Stimulated activated CD4-positive, alpha-beta T cell treated with anti-CD3 and anti-CD28 coated beads, Interleukin-15, amount 100 ng/mL, for 24 hours (primary cell): ENCODE measurements at regions not wholly inside any gene's neighbourhood (a gene's known extent, or its start where the extent isn't known, plus 50 kb on each side); places are given as distances from the start of the nearest gene placed in this dataset.
A peak's percentile ranks its signal among the peaks of the same experiment; 100 is the strongest.
"Not testable (repeated sequence)": the region's sequence is repeated elsewhere in the genome, so short reads cannot be mapped to it uniquely, and the experiment has no call there.

Source experiments
- DNase-seq: peaks from one replicate; pipeline ENCODE4 v3.0.0-alpha.2; 2020

DNA sequence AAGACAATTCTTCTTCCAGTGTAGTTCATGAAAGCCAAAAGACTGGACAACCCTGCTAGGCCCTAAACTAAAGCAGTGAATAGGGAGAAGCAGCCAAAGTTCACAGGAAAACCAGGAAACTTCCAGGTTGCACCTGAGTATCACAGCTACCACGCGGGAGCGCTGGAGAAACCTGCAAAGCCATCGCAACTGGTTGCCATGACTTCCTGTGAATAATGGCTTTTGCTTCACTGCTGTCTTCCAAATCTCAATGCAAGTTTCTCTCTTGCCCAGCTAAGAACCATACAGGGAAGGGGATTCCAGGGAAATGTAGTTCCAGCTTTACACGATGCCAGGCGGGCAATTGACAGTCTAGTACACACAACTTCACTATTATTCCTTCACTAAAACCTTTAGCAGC lies 114.1 kb downstream of the GXYLT1 start:
- DNase-seq = no peak

DNA sequence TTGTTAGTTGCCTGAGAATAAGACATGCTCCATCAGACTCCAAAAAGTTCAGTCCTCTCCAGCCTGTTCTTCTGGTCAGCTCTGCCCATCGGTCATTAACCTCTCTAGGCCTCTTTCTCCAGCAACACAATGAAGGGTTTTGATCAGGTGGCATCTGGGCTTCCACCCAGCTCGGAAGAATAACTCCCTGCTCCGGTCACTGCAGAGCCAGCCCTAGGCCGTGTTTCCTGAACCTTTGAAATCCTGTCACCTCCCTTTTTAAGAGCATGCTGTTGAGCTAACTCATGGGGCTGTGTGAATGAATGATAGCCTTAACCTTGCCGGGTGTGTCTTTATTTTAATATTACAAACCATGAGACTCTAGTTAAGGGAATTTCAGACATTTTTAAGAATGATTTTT lies 117.1 kb downstream of the GXYLT1 start:
- no peak for DNase-seq

- DNase-seq = no peak
These were observed 120.2 kb downstream of the GXYLT1 start for GRCh38 chr12:42024495-42024830.

DNA sequence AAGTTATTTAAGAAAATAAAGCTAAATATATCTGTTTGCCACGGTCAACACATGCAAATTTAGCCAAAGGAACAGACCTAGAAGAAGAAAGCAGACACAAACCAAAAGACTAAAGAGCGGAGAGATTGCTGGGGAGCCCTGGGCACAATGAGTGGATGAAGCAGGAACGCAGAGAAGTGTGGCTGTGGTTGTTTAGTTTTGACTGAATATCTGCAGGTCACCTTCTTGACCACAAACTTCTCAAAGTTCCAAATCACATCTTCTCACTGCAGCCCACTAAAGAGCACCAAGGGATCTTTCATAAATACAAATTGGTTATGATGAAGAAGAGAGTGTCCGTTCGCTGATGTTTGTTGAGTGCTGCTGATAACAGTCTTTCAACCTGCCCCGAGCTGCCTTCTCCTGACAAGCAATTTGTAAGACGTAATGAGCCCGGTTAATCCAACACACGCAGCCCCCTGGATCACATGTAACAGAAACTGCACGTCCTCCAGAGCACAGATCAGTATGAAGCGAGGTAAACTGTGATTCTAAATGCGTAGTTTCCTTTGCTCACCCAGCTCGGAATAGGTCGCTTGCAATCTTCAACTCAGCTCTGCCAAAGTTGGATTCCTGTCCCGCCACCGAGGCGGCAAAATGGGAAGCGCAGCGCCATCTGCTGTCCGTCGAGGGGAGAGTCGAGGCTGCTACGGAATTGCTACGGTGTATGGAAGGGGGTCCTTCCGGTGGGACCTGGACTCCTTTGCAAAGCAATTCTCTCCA lies 120.8 kb downstream of the GXYLT1 start:
- peak; percentile 77 for DNase-seq

- not testable (repeated sequence) for DNase-seq
These were observed 122.7 kb downstream of the GXYLT1 start for GRCh38 chr12:42021937-42022336.

DNA sequence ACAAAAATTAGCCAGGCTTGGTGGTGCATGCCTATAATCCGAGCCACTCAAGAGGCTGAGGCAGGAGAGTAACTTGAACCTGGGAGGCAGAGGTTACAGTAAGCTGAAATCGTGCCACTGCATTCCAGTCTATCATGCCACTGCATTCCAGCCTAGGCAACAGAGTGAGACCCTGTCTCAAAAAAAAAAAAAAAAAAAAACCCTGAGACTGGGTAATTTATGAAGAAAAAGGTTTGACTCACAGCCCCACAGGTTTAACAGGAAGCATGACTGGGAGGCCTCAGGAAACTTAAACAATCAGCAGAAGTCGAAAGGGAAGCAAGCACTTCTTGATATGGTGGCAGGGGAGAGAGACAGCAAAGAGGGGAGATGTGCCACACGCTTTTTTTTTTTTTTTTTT lies 123.2 kb downstream of the GXYLT1 start:
- DNase-seq = no peak

- no peak for DNase-seq
These were observed 124.4 kb downstream of the GXYLT1 start for GRCh38 chr12:42020226-42020625.

DNA sequence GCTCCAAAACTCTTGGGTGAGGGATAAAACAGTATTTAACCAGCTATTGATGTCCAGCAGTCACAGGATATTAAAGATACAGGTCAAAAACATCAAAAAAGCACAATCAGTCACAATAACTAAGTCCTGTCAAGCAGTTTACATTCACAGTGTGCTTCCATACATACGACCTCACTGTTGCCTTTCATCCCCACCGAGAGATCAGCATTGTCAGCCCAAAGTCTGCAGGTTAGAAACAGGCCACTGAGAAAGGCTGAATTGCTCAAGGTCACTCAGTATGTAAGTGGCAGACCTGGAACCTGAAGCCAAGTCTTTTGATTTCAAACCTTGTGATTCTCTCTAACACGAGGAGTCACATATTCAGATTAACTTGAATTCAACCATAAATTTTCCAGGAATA lies 124.9 kb downstream of the GXYLT1 start:
- no peak for DNase-seq

DNA sequence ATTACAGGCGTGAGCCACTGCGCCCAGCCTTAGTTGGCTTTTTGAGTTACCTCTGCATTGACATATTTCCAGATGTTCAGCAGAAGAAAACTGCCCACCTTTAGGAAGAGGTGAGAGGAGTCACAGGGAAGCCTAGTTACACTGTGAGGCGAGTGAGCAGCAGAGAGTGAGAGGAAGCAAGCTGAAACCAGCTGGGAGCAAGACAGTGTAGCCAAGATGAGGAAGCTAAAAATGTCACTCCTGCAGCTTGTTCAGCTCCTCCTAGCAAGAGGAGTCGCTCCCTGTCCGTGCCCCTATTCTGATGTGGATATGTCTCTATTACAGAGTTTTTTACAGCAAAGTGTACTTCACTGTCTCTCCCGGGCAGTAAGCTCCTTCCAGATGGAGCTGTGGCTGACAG lies 127.6 kb downstream of the GXYLT1 start:
- DNase-seq = no peak

DNA sequence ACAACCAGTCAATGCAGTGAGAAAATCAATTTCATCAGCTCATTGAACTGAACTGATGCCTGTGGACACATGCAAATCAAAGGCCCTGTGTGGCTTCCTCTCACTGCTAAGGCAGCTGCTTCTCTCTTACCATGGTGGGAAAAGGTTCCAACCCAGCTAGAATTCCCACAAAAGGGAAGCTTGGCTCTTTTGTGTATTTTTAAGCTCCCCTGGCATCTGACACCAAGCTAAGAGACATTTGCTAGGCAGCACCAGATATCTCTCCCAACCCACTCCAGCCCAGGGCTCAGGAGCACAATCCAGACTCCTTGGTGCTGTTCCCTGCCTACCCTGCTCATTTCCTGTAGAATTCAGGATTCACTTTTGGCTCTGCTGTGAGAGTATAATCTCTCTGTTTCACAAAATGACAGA lies 129.6 kb downstream of the GXYLT1 start:
- no peak for DNase-seq

GRCh38 chr12:42012501-42012900 lies 132.2 kb downstream of the GXYLT1 start:
- DNase-seq = not testable (repeated sequence)

DNA sequence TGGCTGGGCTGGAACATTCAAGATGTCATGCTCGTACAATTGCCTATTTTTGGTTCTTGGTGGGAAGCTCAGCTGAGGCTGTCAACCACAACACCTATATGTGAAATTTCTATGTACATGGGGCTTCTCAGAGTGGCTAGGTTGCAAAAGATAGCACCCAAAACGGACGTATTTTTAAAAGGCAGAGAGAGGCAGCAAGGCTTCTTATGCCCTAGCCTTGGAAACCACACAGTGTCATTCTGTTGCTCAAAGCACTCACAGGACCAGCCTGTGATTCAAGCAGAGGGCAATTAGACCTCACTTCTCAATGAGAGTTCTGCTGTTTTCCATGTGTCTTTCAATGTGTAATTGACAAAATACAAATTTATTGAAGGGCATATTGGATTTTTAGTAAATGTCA lies 134.0 kb downstream of the GXYLT1 start:
- no peak for DNase-seq

DNA sequence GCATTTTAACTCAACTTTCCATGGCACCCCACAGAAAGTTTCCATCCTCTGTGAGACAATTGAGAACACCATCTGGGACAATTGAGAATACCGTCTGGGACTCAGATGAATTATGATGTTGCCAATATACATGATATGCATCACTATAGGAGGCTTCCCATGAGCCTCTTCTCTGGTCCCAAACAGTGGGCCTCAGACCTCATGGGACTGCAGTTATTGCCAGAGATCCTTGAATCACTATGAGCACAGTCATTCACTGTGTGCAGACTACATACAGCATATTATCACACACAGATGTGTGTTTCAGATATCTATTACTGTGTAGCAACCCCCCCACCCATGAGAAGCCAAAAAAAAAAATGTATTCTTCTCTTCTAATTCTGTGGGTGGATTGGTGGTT lies 134.4 kb downstream of the GXYLT1 start:
- no peak for DNase-seq

DNA sequence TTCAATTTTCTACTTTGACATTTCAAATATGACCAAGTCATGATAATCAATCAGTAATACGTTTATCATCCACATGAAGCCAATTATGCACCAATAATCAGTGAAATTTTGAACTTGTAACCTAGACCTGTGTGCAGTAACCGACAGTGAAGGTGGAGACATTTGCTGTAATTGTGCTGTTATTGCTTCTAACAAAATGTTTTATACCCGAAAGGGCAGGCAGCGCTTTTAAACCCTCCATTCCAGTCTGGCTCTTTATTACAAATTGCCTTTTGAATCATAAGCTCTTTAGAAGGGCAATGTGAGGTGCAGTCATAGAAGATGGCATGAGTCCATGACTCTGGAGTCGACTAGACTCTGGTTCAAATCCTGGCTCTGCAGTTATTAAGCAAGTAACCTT lies 135.7 kb downstream of the GXYLT1 start:
- no peak for DNase-seq

DNA sequence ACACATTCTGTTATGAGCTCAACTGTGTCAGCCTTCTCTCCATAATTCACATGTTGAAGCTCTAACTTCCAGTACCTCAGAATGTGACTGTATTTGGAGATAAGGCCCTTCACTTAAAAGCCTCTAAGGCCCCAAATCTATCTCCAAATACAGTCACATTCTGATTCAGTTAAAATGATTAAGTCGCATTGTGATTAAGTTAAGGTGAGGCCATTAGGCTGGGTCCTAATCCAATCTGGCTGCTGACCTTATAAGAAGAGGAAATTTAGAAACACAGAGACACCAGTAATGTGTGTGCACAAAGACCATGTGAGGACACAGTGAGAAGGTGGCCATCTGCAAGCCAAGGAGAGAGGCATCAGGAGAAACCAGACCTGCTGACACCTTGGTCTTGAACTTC lies 141.6 kb downstream of the GXYLT1 start:
- no peak for DNase-seq

GRCh38 chr12:42002563-42002962 lies 142.1 kb downstream of the GXYLT1 start:
- DNase-seq = no peak

DNA sequence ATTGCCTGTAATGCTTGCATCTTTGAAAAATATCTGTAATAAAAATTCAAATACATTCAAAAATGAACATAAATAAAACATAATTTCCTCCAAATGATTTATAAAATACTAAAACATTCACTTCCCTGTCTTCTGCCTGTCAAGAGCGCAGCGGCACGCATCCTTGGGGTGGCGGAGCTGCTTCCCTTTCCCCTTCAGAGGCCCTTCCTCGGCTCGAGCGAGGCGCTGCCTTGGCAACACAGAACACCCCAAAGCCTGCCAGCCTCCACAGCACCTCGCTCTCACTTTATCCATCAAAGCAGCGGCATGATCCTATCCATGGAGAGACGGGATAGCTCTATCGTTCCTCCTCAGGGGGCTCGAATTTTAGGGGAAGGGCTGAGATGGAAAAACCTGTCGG lies 146.2 kb downstream of the GXYLT1 start:
- no peak for DNase-seq

DNA sequence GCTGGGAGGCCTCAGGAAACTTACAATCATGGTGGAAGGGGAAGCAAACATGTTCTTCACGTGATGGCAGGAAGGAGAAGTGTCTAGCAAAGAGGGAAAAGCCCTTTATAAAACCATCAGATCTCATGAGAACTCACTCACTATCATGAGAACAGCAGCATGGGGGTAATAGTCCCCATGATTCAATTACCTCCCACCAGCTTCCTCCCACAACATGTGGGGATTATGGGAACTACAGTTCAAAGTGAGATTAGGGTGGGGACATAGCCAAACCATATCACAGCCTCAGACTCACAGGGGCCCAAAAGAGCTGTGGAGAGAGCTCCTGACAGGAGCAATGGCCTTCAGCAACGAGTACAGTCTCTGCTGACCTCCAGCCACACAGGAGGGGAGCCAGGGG lies 151.4 kb downstream of the GXYLT1 start:
- DNase-seq = no peak

GRCh38 chr12:41992692-41993215 lies 151.9 kb downstream of the GXYLT1 start:
- no peak for DNase-seq

DNA sequence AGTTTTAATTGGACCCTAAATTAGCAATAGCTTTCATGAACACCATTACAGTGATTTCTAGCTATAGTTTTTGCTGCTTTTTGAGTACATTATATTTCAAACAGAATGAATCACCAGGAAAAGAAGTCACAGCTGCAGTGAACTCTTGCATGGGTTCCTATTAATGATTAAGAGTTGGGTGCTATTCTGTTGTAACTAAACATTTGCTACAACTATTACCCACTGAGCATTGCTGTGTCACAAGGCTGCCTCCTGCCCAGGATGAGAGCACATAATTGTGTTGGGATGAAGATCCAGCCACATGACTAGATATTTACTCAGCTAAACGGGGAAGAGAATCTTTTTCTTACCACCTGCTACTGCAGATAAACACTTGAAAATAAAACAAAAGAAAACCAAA lies 152.7 kb downstream of the GXYLT1 start:
- no peak for DNase-seq

- DNase-seq = no peak
These were observed 156.0 kb downstream of the GXYLT1 start for GRCh38 chr12:41988715-41989114.

GRCh38 chr12:41986513-41986912 lies 158.2 kb downstream of the GXYLT1 start:
- not testable (repeated sequence) for DNase-seq

GRCh38 chr12:41983856-41984255 lies 160.8 kb downstream of the GXYLT1 start:
- DNase-seq = no peak

- DNase-seq = no peak
These were observed 161.3 kb downstream of the GXYLT1 start for GRCh38 chr12:41983394-41983793.

GRCh38 chr12:41981758-41982157 lies 162.9 kb downstream of the GXYLT1 start:
- no peak for DNase-seq
